WTC11 (cell line): ENCODE measurements at regions not wholly inside any gene's neighbourhood (a gene's known extent, or its start where the extent isn't known, plus 50 kb on each side); places are given as distances from the start of the nearest gene placed in this dataset.

Experiments
- CTCF ChIP-seq: fragments of 200-600 bp; IDR thresholded peaks from 2 replicates; pipeline ENCODE4 v1.8.0; 2022; ENCODE audit warnings: antibody characterized with exemption
- GTF2I ChIP-seq: fragments of 250-450 bp; sonication (Bioruptor Pico); conservative IDR thresholded peaks from 2 replicates; pipeline ENCODE4 v1.4.0; 2021; ENCODE audit warnings: mild to moderate bottlenecking
- IRF2 ChIP-seq: sonication (generic); formaldehyde crosslinking; IDR thresholded peaks from 2 replicates; pipeline ENCODE4 v1.8.0; 2022; ENCODE audit warnings: low read depth, missing genetic modification reagents, borderline replicate concordance
- NFE2L1 ChIP-seq: sonication (generic); formaldehyde crosslinking; IDR thresholded peaks from 2 replicates; pipeline ENCODE4 v1.8.1; 2023; ENCODE audit warnings: missing genetic modification reagents
- SP1 ChIP-seq: sonication (generic); formaldehyde crosslinking; conservative IDR thresholded peaks from 2 replicates; pipeline ENCODE4 v1.8.1; 2022; ENCODE audit warnings: missing genetic modification reagents
- ZNF416 ChIP-seq: fragments of 250-450 bp; sonication (Bioruptor Pico); IDR thresholded peaks from 2 replicates; pipeline ENCODE4 v1.9.0; 2021; ENCODE audit warnings: mild to moderate bottlenecking, inconsistent platforms
- TF ChIP-seq, protein P1 (sequence below): fragments of 250-450 bp; sonication (Bioruptor Pico); IDR thresholded peaks from 2 replicates; pipeline ENCODE4 v1.9.0; 2021; ENCODE audit warnings: mild to moderate bottlenecking
- TF ChIP-seq, protein P2 (sequence below): fragments of 250-450 bp; sonication (Bioruptor Pico); IDR thresholded peaks from 2 replicates; pipeline ENCODE4 v1.9.0; 2021; ENCODE audit warnings: mild to moderate bottlenecking
- TF ChIP-seq, protein P3 (sequence below): sonication (generic); formaldehyde crosslinking; IDR thresholded peaks from 2 replicates; pipeline ENCODE4 v1.8.0; 2023; ENCODE audit warnings: missing genetic modification reagents, mild to moderate bottlenecking, borderline replicate concordance

DNA sequence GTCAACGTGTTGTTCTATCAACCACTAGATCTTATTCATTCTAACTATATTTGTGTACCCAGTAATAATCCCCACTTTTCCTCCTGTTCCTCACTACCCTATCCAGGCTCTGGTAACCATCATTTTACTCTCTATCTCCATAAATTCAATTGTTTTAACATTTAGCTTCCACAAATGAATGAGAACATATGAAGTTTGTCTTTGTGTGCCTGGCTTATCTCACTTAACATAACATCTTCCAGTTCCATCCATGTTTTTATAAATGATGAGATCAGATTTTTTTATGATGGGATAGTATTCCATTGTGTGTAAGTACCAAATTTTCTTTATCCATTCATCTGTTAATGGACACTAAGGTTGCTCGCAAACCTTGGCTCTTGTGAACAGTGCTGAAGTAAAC, 59.9 kb upstream of the IBSP start:
- TF ChIP-seq GTF2I (no peak), CTCF (no peak), NFE2L1 (CRISPR knock-in tag) (no peak), ZNF416 (CRISPR knock-in tag) (no peak), IRF2 (CRISPR knock-in tag) (no peak), SP1 (CRISPR knock-in tag) (no peak)
- TF ChIP-seq, protein P1, sequence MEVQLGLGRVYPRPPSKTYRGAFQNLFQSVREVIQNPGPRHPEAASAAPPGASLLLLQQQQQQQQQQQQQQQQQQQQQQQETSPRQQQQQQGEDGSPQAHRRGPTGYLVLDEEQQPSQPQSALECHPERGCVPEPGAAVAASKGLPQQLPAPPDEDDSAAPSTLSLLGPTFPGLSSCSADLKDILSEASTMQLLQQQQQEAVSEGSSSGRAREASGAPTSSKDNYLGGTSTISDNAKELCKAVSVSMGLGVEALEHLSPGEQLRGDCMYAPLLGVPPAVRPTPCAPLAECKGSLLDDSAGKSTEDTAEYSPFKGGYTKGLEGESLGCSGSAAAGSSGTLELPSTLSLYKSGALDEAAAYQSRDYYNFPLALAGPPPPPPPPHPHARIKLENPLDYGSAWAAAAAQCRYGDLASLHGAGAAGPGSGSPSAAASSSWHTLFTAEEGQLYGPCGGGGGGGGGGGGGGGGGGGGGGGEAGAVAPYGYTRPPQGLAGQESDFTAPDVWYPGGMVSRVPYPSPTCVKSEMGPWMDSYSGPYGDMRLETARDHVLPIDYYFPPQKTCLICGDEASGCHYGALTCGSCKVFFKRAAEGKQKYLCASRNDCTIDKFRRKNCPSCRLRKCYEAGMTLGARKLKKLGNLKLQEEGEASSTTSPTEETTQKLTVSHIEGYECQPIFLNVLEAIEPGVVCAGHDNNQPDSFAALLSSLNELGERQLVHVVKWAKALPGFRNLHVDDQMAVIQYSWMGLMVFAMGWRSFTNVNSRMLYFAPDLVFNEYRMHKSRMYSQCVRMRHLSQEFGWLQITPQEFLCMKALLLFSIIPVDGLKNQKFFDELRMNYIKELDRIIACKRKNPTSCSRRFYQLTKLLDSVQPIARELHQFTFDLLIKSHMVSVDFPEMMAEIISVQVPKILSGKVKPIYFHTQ = no peak
- TF ChIP-seq, protein P2, sequence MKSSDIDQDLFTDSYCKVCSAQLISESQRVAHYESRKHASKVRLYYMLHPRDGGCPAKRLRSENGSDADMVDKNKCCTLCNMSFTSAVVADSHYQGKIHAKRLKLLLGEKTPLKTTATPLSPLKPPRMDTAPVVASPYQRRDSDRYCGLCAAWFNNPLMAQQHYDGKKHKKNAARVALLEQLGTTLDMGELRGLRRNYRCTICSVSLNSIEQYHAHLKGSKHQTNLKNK (CRISPR knock-in tag) = no peak
- TF ChIP-seq, protein P3, sequence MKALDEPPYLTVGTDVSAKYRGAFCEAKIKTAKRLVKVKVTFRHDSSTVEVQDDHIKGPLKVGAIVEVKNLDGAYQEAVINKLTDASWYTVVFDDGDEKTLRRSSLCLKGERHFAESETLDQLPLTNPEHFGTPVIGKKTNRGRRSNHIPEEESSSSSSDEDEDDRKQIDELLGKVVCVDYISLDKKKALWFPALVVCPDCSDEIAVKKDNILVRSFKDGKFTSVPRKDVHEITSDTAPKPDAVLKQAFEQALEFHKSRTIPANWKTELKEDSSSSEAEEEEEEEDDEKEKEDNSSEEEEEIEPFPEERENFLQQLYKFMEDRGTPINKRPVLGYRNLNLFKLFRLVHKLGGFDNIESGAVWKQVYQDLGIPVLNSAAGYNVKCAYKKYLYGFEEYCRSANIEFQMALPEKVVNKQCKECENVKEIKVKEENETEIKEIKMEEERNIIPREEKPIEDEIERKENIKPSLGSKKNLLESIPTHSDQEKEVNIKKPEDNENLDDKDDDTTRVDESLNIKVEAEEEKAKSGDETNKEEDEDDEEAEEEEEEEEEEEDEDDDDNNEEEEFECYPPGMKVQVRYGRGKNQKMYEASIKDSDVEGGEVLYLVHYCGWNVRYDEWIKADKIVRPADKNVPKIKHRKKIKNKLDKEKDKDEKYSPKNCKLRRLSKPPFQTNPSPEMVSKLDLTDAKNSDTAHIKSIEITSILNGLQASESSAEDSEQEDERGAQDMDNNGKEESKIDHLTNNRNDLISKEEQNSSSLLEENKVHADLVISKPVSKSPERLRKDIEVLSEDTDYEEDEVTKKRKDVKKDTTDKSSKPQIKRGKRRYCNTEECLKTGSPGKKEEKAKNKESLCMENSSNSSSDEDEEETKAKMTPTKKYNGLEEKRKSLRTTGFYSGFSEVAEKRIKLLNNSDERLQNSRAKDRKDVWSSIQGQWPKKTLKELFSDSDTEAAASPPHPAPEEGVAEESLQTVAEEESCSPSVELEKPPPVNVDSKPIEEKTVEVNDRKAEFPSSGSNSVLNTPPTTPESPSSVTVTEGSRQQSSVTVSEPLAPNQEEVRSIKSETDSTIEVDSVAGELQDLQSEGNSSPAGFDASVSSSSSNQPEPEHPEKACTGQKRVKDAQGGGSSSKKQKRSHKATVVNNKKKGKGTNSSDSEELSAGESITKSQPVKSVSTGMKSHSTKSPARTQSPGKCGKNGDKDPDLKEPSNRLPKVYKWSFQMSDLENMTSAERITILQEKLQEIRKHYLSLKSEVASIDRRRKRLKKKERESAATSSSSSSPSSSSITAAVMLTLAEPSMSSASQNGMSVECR (CRISPR knock-in tag) = no peak
